Fibroblast of upper back skin (primary cell): ENCODE measurements at regions not wholly inside any gene's neighbourhood (a gene's known extent, or its start where the extent isn't known, plus 50 kb on each side); places are given as distances from the start of the nearest gene placed in this dataset.
"Not testable (repeated sequence)": the region's sequence is repeated elsewhere in the genome, so short reads cannot be mapped to it uniquely, and the experiment has no call there.

Experiments
- DNase-seq: peaks from one replicate; pipeline ENCODE4 v3.0.0-alpha.2; 2013

DNA sequence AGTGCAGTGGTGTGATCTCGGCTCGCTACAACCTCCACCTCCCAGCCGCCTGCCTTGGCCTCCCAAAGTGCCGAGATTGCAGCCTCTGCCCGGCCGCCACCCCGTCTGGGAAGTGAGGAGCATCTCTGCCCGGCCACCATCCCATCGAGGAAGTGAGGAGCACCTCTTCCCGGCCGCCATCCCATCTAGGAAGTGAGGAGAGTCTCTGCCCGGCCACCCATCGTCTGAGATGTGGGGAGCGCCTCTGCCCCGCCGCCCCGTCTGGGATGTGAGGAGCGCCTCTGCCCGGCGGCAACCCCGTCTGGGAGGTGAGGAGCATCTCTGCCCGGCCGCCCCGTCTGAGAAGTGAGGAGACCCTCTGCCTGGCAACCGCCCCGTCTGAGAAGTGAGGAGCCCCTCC lies 88.5 kb upstream of the DCAF12L1 start:
- DNase-seq = not testable (repeated sequence)

GRCh38 chrX:126655061-126655460 lies 102.4 kb upstream of the DCAF12L1 start:
- DNase-seq = no peak

DNA sequence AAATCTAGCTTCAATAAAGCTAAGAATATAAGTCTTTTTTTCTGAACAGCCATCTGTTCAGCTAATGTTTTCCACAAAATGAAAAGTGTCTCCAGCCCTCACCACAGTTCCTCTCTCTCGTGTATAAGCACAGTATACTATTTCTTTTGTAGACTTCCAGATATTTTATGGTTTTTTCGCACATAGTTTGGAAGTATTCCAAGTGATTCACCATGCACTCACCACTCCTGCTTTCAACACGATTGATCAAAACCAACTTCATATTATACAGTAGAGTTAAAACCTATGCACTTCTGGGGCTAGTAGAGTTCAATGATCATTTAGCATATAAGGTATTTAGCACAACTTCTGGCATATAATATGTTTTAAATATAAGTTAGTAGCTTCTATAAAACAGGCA lies 105.8 kb upstream of the DCAF12L1 start:
- peak; percentile 64 for DNase-seq

DNA sequence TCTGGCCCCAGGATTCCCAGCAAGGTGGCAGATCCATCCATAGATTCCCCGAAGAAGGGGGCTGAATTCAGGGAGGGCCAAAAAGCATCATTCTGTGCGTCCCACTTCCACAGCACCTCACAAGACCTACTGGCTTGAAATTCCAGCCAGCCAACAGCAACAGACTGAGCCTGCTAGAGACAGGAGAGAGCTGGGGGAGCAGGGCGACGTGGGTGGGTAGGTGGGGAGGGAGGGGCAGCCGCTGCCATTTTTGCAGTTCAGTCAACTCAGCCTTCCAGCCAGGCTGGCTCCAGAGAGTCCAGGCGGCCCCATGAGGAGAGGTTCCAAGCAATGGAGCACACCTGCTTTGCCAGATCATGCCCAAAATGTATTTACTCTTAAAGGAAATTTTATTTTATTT lies 117.6 kb upstream of the DCAF12L1 start:
- DNase-seq = no peak

DNA sequence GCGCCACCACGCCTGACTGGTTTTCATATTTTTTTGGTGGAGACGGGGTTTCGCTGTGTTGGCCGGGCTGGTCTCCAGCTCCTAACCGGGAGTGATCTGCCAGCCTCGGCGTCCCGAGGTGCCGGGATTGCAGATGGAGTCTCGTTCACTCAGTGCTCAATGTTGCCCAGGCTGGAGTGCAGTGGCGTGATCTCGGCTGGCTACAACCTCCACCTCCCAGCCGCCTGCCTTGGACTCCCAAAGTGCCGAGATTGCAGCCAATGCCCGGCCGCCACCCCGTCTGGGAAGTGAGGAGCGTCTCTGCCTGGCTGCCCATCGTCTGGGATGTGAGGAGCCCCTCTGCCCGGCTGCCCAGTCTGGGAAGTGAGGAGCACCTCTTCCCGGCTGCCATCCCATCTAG lies 120.8 kb upstream of the DCAF12L1 start:
- not testable (repeated sequence) for DNase-seq

GRCh38 chrX:126673816-126674491 lies 121.3 kb upstream of the DCAF12L1 start:
- not testable (repeated sequence) for DNase-seq

GRCh38 chrX:126695375-126695896 lies 124.1 kb upstream of the PRR32 start:
- no peak for DNase-seq

DNA sequence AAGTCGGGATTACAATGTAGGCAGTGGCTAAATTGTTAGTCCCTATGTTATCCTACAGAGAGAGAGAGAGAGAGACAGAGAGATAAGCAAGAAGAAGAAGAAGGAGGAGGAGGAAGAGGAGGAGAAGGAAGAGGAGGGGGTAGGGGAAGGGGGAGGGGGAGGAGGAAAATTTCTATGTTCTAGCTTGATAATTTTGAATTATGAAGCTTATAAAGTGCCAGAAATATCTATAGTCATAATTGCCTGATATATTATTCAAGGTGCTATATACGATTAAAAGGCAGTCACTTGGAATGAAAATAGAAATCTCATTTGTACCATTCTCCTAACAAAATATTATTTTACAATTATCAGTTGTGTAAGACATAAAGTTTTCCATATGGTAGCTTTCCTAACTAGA lies 122.4 kb upstream of the PRR32 start:
- no peak for DNase-seq

GRCh38 chrX:126701380-126701779 lies 118.1 kb upstream of the PRR32 start:
- no peak for DNase-seq

DNA sequence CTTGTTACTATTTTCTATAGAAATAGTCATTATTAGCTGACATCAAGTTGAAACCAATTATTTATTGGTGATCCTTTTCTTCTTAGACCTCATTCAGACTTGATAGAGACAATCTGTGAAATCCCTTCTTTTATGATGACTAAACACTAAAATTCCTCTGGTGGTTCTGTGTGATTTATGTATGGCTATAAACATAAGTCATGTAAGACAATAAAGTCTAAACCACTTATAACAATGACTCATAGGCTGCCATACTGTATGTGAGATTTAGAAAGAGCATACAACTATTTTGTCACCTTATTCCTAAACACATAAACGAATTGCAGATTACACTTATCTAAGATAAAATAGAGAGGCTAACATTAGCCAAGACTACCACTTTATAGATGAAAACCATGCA lies 101.1 kb upstream of the PRR32 start:
- no peak for DNase-seq

DNA sequence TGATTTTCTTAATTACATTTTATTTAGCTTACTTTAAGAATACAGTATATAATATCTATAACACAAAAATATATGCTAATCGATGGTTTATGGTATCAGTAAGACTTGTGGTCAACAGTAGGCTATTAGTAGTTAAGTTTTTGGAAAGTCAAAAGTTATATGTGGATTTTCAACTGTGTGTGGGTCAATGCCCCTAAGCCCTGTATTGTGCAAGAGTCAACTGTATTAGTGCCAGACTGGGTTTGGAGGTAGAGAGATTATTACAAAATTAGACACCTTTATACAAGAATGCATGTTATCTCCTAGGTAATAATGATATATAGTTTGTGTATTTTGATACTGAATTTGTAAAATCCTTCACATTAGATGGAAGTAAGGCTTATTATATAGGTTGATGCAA lies 100.3 kb upstream of the PRR32 start:
- DNase-seq = no peak

- DNase-seq = no peak
Measured at GRCh38 chrX:126723881-126724280, 95.6 kb upstream of the PRR32 start.

DNA sequence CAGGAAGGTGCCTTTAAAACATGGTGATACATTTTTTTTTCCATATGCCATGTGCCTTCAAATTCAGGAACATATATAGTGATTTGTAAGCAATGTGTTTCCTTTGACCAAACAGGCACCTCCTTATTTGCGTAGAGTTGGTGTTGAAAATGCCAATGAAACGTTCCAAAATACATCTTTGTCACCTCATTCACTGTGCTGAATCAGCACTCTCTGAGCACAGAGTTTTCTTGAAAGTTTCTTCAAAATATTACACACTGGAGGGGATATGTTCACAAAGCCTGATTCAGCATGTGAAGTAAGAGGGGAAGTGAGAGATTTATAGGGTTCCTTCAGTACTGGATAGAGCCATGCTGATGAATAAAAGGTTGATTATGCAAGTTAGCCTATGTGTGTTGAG lies 85.7 kb upstream of the PRR32 start:
- DNase-seq = no peak
